HG02678 (cell line): ENCODE measurements at regions not wholly inside any gene's neighbourhood (a gene's known extent, or its start where the extent isn't known, plus 50 kb on each side); places are given as distances from the start of the nearest gene placed in this dataset.

Experiments
- ATAC-seq: cut with Tn5 transposase; IDR thresholded peaks from one replicate; pipeline ENCODE4 v1.9.1; 2021; ENCODE audit warnings: mild to moderate bottlenecking, moderate library complexity; ENCODE audit not compliant: unreplicated experiment

DNA sequence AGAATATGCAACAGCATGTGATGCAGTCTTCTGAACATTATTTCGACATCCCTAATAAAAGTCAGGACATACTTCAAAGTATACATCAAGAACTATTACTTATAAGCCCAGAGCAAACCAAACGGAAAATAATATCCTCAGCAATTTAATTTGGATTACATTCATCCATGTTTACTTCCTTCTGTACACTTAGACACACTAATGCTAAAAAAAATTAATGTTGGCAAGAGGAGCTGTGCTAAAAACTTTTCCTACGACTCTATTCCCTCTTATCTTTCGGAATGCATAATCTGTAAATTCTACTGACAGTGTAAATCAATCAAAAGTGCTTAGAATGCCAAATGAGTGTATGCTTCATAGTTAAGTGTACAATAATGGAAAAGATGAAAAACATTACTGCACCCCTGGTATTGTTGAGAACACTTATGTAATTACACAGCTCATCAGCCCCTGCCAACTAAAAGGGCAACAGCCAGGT is 301.2 kb upstream of the HSF2 start:
- ATAC-seq: no peak

GRCh38 chr6:122102026-122102425 is 297.4 kb upstream of the HSF2 start:
- no peak for ATAC-seq

DNA sequence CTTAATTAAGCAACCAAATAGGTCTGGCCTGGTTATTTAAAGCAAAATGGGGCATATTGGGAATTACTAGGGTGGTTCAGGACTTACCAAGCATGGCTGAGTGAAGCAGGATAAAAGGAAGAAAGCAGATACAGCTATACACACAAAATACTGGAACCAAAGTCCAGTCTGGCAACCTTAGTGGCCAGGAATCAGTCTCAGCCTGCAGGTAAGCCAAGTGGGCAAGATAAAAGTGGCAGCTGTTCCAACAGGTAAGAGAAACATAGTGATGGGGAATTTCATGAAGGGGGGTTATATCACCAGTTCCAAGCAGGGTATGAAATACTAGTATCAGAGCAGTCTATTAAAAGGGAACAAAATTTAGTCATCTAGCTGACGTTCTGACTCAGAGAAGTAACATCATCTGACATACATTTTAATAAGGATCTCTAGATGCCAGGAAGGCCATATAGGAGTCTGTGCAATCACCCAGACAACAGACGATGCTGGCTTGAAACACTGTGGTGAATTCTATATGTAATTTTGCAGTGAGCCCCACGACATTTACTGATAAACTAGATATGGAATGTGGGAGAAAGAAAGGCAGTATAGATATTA is 292.1 kb upstream of the HSF2 start:
- no peak for ATAC-seq

DNA sequence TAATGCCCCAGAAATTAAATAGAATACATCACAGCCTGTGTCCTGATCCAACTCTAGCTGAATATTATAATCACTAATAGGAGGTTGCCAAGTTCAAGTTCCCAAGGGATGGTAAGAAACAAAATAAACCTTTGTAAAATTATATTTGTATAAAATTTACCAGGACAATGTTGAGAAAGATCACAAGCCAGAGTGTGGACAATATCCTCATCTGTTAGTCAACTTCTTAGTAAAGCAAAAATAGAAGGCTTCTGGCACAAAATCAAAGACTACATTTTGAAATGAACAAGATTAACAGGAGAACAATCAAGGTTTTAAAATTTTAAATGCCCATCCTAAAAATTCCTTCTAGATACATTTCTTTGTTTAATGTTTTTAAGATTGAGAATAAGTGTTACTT is 290.4 kb upstream of the HSF2 start:
- no peak for ATAC-seq

- ATAC-seq: no peak
These were observed 284.7 kb upstream of the HSF2 start for GRCh38 chr6:122114717-122115116.

DNA sequence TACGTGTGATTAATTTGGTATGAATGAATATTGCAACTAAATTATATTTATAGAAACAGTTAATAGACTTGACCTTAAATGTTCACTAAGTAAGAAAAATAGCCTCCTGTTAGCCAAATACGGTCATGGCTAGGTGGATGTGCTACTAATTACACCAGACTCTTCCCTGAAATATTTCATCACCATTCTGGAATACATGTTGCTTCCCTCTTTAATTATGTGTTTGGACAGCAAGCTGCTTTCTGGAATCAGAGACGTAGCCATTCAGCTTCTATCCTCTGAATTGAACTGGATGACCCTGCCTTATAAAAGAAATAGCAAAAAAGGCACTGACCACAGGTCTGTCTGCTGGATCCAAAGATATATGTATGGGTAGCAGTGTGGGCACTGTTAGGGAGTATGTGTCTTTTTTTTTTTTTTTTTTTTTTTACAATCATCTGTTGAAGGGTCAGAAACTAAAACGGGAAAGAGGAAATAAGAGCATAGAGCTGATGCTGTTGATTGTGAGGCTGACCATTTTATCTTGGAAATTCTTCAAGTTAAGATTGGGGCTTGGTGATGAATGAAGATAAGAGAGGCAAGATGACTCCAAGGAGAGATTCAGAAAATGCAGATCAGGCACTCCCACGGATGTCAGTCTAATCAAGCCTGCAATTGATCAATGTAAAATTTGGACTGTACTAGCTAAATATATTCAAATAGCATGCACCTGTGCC is 283.2 kb upstream of the HSF2 start:
- no peak for ATAC-seq

DNA sequence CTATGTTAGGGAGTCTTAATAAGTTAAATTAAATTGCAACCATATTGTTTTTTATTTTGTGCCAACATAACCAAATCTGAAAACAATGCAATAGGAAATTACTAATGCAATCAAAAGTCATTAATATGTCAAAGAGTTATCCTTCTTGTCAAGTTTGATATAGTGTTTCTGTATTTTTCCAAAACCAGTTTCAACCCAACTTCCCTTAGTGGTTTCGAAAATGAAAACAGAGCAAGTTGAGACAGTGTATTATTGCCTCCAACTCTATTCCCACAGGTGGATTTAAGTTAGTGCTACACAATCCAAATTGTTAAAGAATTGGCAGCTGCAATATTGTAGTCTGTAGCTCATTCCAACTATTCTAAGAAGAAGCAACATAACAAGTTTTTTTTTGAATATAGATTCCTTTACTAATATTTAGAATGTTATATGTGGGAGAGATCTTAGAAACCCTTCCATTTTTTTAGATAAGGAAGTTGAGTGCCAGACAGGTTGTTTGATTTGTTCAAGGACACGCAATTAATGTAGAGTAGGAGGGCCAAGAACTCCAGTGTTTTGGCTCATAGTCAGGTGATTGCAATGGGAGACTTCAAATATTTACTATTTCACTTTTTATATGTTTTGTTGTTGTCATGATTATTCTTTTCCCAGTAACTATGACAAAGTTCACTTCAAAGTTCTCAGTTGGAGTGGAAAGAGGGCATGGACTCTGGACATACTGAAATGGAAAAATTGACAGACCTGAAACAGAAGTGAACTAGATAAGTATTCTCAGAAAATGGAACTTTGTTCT is 282.4 kb upstream of the HSF2 start:
- no peak for ATAC-seq

DNA sequence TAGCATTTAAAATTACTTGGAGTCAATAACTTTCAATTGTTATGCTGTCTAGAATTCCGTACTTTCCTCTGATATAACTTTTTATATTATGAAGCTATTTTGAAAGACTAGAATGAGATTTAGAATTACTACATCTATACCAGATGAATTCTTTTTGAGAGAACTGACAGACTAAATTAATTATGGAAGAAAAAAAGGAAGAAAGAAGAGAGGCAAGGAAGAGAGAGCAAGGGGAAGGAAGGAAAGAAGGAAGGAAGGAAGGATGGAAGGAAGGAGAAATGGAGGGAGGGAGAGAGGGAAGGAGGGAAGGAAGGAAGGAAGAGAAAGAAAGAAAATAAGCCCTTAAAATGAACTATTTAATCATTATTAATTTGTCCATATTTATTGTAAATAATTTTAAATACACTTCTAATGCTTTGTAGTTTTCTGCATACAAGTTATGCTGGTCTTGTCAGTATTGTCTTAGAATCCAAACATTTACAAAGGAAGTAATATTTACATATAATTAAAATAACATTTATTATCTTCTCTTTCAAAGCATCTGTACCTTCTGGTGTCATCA is 280.4 kb upstream of the HSF2 start:
- no peak for ATAC-seq

- no peak for ATAC-seq
These were observed 277.2 kb upstream of the HSF2 start for GRCh38 chr6:122122202-122122601.

DNA sequence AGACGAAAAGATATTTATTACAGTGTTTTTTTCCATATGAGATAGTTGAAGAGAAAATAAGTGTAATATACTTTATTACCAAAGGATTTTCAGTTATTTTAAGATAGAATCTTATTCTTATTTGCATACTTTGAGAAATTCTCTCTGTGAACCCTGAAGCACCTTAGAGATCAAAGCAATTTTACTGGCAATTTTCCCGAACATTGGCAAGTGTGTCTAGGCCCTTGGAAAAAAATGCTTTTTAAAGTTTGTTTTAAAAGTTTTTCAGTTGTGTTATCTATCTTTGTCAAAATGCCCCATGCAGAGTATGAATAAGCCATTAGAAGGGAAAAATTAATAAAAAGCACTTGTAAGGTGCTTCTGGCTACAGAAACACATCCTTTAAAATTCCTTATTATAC is 276.8 kb upstream of the HSF2 start:
- no peak for ATAC-seq

DNA sequence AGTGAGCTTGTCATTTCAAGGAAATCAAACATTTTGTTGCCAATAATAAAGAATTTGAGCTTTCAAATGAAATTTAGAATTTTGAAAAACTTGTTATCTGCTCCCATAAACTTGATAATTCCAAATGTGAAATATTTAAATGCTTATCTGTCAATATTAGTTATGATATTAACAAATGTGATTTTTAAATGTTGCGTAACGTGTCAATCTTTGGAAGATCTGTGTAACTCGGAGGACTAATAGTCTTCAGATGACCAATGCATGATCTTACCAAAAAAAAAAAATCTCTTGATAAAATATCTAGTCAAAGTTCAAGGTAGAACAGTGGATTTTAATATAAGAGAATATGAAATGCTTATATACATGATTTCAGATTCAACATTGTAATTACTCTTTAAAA is 274.5 kb upstream of the HSF2 start:
- ATAC-seq: no peak

DNA sequence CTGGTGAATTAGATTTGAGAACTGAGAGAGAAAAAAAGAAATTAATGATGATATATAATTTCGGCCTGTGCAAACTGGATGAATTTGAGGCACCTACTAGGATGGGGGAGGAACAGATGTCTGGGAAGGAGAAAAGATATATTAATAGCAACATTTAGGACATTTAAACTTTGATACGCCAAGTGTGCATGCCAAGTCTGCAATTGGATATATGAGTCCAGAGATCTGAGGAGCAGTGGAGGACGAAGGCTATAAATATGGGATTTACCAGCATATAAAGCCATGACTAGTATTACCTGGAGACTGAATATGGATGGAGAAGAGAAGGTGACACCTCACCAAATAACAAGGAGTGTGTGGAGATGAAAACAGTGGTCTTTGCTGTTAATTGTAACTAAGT is 272.6 kb upstream of the HSF2 start:
- no peak for ATAC-seq

GRCh38 chr6:122128445-122128844 is 271.0 kb upstream of the HSF2 start:
- ATAC-seq: no peak

GRCh38 chr6:122129313-122130025 is 270.0 kb upstream of the HSF2 start:
- ATAC-seq: no peak

DNA sequence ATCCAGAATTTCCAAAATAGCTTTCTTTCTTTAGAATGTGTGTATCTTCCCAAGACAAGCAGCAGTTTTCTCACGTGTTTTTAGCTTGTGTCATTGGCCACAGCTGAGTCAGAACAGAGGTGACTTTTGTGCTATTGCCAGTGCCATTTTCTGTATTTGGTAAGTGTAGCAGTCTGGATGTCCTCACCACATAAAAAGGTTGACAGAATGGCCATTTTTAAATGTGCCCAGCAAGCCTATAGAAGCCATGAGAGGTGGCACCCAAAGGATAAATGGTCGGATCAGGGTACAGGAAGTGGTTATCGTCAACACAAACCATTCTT is 269.5 kb upstream of the HSF2 start:
- ATAC-seq: no peak

DNA sequence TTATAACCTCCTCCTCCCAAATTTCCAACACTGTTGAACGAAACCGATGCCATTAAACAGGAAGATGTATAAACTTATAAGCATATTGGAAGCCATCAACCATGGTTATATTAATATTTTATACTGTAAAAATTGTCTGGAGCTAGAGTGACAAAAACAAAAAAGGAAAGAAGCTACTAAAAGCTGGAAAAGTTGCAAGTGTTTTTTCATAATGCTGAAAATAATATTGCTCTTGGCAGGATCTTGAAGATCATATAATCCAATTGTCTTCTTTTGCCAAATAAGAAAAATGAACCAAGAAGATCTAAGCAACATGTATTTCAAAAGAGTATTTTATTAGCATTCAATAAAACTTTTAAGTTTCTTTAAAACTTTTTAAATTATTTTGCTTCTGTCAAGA is 268.9 kb upstream of the HSF2 start:
- no peak for ATAC-seq

DNA sequence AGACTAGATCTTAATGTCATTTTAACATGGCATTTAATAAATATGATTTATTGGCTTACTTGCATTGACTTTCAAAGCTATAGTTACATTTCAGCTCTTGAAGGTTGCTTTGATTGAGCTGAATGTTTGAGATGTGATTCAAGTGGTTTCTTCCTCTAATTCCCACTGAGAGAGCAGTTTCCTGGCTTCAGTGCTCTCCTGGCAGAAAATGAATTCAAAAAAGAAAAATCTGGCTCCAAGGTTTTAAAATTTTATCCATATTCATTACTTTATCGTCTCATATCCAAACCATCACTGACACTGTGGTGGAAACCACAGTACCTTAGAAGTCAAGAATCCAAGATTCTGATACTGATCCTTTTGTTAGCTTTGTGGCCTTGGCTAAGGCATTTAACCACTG is 263.1 kb upstream of the HSF2 start:
- no peak for ATAC-seq

DNA sequence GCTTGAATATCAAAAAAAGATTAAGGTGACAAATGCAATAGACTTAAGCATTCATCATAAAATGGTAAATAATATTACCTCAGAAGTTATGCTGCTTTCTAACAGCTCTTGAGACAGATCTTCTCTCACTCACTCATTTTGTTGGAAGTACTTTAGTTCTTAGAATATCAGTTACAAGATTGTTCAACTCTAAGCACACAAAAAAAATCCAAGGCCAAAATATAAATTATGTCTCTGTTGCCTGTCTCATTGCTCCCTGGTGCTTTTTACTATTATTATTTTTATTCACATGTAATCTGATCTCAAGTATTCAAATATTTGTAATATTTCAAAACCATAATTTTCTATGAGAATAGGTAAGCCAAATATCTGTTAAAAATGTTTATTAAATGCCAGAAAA is 259.4 kb upstream of the HSF2 start:
- ATAC-seq: no peak

DNA sequence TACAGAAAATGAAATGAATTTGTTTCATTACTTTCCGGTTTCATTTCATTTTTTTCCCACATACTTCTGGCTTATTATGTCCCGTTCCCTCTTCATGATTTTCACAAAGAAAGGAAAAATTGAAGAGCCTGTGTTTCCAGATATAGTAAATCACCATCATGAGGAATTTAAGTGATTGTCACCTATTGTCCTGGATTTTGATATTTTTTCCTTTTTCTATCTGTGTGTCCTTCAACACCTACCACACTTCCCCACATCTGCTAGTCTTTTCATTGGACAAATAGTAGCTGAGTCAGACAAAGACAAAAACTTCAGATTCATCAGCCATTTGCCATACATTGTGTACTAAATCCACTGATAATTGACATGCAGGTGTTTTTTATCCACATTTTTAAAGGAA is 258.2 kb upstream of the HSF2 start:
- ATAC-seq: no peak

GRCh38 chr6:122143813-122144601 is 255.4 kb upstream of the HSF2 start:
- no peak for ATAC-seq
